Thyroid gland (tissue), 4 donors: ENCODE measurements at regions not wholly inside any gene's neighbourhood (a gene's known extent, or its start where the extent isn't known, plus 50 kb on each side); places are given as distances from the start of the nearest gene placed in this dataset.

ENCODE experiments used
- POLR2A ChIP-seq, 2 donors: fragments of 450-650 bp; IDR thresholded peaks; one replicate each; pipeline ENCODE4 v1.6.1; 2017; ENCODE audit warnings: antibody characterized with exemption in 2 of 2, mild to moderate bottlenecking in 2 of 2, moderate library complexity in 1 of 2
- TF ChIP-seq, protein P1 (sequence below), 6 experiments: fragments of 200-600 bp in 3 of 6; fragments of 450-650 bp in 3 of 6; sonication (generic) in 3 of 6; IDR thresholded peaks; one replicate each; pipeline ENCODE4 v1.5.1; 2016 to 2019; ENCODE audit warnings: antibody characterized with exemption in 6 of 6, mild to moderate bottlenecking in 2 of 6, inconsistent platforms in 1 of 6, moderate library complexity in 1 of 6

DNA sequence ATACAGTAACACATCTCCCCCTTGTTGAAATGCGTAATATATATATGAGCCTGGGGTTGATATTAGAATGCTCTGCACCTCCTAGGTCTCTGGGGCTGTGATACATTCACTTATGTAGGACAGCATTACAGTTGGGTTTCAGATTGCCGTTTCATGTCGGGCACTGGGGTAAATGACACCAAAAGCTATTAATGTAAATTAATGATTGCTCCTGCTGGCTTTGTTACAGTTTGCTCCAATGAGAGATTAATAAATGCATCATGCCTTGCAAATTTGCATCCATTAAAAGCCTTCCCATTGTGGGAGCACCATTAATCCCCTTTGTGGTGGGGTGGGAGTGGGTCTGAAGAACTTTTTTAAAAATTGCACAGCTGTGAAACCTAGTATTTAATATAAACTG, 584.4 kb upstream of the EEF2KMT start:
- no peak for TF ChIP-seq POLR2A (IDR thresholded peaks at IDR 0.05)
- TF ChIP-seq, protein P1, sequence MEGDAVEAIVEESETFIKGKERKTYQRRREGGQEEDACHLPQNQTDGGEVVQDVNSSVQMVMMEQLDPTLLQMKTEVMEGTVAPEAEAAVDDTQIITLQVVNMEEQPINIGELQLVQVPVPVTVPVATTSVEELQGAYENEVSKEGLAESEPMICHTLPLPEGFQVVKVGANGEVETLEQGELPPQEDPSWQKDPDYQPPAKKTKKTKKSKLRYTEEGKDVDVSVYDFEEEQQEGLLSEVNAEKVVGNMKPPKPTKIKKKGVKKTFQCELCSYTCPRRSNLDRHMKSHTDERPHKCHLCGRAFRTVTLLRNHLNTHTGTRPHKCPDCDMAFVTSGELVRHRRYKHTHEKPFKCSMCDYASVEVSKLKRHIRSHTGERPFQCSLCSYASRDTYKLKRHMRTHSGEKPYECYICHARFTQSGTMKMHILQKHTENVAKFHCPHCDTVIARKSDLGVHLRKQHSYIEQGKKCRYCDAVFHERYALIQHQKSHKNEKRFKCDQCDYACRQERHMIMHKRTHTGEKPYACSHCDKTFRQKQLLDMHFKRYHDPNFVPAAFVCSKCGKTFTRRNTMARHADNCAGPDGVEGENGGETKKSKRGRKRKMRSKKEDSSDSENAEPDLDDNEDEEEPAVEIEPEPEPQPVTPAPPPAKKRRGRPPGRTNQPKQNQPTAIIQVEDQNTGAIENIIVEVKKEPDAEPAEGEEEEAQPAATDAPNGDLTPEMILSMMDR (IDR thresholded peaks at IDR 0.05) = no peak
